GM19438 (cell line): ENCODE measurements at regions not wholly inside any gene's neighbourhood (a gene's known extent, or its start where the extent isn't known, plus 50 kb on each side); places are given as distances from the start of the nearest gene placed in this dataset.

Experiments
- ATAC-seq: cut with Tn5 transposase; IDR thresholded peaks from one replicate; pipeline ENCODE4 v1.9.1; 2021; ENCODE audit warnings: low read depth; ENCODE audit not compliant: unreplicated experiment

DNA sequence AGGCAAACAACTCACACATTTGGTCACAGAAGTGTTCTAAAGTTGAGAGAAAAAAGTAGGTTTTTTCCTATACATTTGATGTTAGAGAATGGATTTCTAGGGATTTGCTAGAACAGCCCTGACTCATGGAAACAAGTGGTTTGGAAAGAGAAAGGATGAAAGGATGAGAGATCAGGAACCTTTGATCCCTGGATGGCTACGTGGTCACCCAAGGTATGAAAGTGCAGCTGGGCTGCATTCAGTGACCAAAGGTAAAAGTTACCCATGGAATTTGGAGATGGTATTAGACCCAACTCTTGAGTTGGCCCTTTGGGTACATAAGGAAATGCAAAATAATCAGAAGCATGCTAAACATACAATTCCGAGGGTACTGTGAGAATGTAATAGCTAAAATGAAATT is 61.3 kb upstream of the SPIN1 start:
- no peak for ATAC-seq

GRCh38 chr9:88326015-88326414 is 62.2 kb upstream of the SPIN1 start:
- no peak for ATAC-seq

- ATAC-seq: peak; percentile 68
Measured at GRCh38 chr9:88322906-88323566, 65.2 kb upstream of the SPIN1 start.

GRCh38 chr9:88321764-88322163 is 66.5 kb upstream of the SPIN1 start:
- ATAC-seq: no peak

DNA sequence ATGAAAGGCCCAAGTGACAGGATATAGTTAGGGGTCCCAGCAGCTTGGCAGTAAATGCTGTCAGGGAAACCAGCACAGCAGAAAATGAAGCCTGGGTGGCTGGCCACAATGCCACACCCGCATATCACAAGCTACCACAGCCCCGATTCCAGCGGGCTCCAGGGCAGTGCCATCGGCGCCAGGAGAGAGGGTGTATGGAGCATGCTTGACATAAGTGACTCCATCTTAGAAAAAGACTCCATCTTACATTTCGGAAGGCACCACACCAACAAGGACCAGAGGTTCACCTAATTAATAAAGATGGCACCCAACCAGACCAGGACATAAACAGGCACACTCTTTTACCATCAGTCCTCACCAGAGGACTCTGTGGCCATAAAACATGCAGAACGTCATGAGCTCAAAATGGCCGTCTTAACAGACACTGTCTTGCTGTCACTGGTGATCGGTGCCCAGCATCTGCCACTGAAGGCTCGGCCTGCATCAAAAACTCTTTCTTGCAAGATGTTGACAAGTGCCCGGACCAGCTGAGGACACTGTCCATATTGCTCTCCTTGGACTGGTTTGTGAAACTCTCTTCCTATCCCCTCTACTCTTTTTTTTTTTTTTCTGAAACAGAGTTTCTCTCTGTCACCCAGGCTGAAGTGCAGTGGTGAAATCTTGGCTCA is 67.4 kb upstream of the SPIN1 start:
- ATAC-seq: no peak

- no peak for ATAC-seq
Measured at GRCh38 chr9:88319936-88320747, 68.1 kb upstream of the SPIN1 start.

DNA sequence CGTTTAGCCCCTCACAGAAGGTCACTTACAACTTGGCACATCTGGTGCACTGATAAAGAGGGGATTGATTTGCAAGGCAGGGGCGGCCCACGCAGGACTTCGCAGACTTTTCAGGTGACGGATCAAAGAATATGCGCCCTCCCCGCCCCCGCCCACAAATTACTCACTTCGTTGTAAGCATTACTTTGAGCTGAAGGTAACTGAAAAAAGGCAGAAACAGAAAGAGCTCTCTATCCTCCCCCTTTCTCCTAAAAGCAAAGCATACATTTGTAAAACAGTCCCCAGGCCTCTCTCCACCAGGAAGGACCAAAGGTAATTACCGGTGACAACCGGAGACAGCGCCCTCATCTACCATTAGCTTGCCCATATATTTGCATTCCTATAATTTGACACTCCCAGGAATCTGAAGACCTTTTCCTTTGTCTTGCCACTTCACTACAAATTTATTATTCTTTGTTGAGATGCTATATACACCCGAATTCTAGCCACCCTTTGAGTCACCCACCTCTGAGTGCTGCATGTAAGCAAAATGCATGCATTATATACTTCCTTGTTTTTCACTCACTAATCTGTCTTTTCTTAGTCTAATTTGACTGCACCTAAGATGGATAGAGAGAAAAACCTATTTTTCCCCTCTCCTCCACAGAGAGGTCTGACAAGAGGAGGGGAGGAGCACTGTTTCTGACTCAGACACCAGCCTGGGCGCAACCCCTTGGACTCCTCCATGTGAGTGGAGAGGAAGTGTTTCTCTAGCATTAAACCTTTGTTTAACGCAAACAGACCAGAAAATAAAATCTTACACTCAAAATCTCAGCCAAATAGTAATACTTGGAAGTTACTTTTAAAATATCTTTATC is 74.7 kb upstream of the SPIN1 start:
- ATAC-seq: no peak

DNA sequence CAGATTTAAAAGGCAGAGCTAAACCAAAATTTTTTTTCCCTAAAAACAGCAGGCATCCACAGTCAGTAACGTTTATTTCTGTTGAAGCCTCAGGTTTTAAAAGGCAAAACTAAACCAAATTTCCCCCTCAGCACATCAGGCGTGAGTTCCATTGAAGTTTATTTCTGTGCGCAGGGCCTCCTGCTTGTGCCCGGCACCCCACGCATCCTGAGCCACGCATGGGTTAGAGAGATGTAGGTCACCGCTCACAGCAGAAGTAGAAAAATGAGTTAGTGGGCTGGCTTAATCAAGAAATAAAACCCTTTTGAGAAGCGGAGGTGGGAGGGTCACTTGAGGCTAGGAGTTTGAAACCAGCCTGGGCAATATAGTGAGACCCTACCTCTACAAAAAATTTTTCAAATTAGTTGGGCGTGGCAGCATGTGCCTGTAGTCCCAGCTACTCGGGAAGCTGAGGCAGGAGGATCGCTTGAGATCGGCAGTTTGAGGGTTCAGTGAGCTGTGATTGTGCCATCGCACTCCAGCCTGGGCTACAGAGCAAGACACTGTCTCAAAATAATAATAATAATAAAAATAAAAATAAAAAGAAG is 75.6 kb upstream of the SPIN1 start:
- ATAC-seq: no peak

- no peak for ATAC-seq
Measured at GRCh38 chr9:88312045-88312444, 76.2 kb upstream of the SPIN1 start.

- no peak for ATAC-seq
Measured at GRCh38 chr9:88310310-88310980, 77.8 kb upstream of the SPIN1 start.

GRCh38 chr9:88308831-88309560 is 79.2 kb upstream of the SPIN1 start:
- no peak for ATAC-seq

DNA sequence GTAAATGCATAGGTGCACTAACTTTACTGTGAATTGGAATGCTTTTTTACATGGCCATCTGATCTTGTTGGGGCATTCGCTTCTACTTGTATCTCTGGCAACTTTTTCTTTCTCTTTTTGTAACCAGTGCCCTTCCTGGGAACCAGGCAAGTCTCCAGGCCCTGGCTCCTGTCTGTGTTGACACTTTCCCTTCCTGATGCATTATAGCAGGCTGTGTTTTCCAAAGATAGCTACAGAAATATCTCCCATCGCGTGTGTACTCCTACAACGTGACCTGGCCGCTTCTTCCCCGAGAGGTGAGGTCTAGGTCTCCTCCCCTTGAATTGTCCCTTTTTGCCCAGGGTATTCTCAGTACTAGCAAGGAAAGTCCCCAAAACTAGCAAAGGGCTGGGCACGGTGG is 81.1 kb upstream of the SPIN1 start:
- ATAC-seq: no peak

GRCh38 chr9:88303721-88304451 is 84.4 kb upstream of the SPIN1 start:
- ATAC-seq: no peak

DNA sequence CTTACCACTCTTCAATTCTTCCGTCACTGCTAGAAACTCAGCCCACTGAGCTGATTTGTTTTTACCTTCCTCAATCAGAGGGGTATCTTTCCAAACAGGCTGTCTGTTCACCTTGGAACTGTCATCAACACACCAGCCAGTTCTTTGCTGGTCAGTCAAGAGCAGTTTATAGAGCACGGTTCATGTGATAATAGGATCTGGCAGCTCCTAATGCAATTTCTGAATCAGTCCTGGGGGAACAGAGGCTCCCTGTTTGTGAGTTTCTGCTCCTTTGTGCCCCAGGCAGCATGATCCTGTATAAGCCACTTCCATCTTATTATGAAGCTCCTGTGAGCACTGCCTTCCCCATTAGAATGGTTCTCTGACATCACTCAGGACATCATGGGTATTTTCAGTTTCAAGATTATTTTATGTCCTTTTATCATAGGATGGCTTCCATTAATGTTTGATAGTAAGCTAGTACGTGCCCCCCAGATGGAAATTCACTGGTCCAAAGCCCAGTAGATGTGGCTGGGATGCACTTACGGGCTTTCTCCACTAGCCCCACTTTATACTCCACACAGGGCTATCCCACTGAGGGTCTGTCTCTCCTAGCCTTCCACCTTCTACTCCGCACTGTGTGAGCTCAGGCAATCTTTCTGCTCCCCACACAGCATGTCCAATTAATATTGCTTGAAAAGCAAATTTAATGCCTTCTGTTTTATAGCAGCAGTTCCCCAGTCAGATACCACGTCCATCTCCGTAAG is 85.5 kb upstream of the SPIN1 start:
- ATAC-seq: no peak

DNA sequence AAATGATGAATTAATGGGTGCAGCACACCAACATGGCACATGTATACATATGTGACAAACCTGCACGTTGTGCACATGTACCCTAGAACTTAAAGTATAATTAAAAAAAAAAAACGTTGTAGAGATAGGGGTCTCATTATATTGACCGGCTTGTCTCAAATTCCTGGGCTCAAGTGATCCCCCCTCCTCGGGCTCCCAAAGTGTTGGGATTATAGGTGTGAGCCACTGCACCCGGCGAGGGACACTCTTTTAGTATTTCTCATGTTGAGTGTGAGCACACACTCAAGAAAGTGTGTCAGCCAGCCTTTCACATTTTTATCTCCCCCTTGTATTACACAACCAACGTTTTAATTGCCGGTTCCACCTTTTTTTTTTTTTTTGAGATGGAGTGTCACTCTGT is 87.7 kb upstream of the SPIN1 start:
- no peak for ATAC-seq

DNA sequence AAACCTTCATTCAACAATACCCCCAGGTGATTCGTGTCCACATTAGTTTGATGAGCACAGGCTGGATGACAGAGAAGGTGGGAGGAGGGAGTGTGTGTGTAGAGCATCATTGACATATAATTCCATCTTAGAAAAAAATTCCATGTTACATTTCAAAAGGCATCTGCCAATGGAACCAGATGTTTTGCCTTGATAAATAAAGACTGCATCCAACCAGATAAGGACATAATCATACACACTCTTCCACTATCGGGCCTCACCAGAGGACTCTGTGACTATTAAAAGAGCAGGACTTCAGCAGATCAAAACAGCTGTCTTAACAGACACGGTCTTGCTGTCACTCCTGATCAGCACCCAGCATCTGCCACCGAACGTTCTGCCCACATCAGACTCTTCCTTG is 96.4 kb upstream of the SPIN1 start:
- ATAC-seq: no peak

DNA sequence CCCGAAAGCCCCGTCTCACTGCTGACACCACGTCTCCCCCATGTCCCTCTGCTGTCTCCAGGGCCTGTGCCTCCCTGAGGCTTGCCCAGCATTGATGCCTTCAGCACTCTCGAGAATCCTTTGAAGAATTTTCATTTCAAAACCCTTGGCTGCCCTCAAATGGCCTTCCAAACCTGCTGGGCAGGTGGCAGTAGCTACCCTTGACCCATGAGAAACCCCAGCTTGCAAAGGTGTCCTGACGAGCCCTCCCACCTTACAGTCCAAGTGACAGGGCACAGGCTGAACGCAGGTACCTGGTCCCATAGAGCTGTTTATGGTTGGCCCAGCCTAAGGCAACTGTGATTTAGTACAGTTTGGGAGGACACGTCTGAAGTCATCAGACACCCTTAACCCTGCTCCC is 97.2 kb upstream of the SPIN1 start:
- no peak for ATAC-seq

GRCh38 chr9:88289532-88289931 is 98.7 kb upstream of the SPIN1 start:
- no peak for ATAC-seq
